ENCODE measurements at regions not wholly inside any gene's neighbourhood (a gene's known extent, or its start where the extent isn't known, plus 50 kb on each side); places are given as distances from the start of the nearest gene placed in this dataset.

DNA sequence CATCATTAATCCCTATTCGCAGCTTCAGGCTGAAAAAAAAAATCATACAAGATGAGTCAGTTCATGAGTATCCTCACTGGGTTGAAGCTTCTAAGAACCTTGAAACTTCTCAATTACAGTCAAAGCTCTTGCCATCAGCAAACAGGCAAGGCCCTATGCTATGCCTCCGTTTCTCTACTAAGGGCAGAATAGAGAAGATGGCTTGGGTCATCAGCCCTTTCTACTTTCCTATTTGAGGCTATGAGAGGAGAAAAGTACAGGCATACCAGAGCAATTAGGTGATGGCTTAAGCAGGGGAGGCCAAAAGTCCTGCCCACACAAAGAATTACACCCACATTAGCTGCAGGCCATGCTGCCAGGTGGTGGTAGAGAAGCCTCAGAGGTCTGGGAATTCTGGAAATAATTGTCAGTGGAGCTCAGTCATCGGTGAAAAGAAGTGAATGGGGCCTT is 89.0 kb downstream of the MRPL46 start:
- DNase-seq, result no peak

DNA sequence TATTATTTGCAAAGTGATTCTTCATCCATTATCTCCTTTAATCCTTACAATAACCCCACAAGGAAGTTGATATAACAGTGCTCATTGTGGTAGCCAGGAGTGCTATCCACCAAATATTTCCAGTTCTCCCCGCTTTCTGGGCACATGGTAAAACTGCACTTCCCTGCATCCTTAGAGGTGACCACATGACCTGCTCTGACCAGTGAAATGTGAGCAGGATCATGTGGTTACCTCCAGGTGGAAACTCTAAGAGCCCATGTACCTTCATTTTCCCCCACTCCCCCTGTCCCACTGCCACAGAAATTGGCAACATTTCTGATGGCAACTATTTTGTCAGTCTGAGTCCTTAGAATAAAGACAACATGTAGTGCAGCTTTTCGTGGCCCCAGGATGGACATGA is 89.7 kb downstream of the MRPL46 start:
- DNase-seq, result no peak

DNA sequence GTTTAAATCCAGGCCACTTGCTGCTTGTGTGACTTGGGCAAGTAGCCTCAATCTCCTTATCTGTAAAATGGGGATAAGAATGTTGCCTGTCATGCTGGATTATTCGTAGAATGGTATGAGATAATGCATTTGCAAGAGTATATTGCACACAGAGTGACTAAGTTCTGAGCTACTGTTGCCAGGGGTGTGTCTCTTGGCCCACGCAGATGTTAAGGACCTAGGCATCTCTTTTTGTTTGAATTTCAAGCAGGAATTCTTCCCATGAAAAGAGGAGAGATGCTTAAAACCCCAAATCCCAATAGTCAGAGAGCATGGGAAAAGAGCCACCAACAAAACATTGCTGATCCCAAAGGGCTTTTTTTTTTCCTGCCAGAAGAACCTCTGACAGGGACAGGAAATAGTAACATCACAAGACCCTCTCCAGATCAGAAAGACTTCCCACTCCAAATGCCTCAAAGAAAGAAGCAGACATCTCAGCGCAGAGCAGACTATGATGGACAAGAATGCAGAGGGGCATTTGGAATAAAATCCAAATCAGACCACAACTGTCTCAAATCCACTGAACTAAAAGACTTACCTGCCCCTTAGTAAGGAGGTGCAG is 90.5 kb downstream of the MRPL46 start:
- no peak for DNase-seq

DNA sequence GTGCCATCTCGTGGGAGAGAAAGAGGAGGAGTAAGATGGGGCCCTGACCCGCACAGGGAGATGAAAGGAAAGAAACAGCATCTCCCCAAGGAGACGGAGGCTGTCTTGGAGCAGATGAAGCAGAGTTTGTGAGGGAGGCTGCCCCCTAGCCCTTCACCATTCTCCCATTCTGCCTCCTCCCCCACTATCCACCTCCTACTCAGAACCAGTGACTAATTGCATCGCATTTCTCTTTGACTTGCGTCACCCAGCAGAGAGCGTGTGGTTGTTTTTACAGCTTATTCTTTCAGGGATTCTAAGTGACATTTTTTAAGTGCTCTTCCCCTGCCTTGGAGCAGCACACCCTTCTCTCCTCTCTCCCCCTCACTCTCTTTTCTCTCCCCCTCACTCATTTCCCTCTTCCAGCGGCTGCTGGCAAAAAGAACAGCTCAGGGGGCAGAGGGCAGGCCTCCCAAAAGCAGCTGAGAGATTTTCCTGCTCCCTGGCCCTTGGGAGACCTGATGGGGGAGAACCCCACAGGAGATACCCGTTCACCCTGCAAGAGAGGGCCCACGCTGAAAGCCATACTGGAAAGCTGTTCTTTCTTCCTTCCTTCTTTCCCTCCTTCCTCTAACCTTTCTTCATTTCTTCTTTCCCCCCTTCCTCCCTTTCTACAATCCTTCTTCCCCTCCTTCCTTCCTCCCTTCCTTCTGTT is 91.8 kb downstream of the MRPL46 start:
- no peak for DNase-seq

DNA sequence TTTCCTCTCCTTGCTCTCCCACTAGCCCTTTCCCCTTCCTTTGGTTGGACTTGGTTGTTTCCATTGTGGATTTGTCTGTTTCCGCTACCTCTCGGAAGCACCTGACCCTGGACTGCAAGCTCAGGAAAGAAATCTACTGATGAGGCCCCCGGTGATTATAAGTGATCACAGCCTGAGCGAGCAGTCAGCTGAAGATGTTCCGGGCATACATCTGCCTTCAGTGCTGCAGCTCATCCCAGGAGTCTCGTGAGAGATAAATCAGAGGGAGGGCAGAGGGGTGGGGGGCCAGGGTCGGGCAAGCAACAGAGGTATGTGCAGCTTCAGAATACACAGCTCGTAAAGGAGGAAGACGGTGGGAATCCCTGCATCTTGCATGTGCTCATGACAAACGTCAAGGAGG is 102.1 kb downstream of the MRPL46 start:
- DNase-seq, result no peak

DNA sequence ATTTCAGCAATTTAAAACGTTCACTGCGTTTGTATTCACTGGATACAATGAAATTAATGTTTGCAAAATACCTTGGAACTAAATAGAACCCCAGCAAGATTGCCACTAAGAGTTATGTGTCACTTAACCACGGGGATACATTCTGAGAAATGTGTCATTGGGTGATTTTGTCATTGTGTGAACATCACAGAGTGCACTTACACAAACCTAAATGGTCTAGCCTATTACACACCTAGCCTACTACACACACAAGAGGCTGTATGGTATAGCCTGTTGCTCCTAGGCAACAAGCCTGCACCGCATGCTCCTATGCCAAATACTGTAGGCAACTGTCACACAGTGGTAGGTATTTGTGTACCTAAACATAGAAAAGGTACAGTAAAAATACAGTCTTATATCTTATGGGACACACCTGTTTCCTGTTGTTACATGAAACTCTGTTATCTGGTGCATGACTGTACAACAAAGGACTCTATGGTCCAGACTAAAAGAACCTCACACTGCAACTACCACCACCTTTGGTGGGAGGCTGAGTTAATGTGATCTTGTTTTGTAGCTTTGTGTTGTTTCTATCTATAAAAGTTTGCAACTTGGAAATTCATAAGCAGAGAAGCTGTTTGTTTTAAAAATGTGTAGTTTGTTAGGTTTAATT is 92.2 kb upstream of the NTRK3 start:
- no peak for DNase-seq

DNA sequence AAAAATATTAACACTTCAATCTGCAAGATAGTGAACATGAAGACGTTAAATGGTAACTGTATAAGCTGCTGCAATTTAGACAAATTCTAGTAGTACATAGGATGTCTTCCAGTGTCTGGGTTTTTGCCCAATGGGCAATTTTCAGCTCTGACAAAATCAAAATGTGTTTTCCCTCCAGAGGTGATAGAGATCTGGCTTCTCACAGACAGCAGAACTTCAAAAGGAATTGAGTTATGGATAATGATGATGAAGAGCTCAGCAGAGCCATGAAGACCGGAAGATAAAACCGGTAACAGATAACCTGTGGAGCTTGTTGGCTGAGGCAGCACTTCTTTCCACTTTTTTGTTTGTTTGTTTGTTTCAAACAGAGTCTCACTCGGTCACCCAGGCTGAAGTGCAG is 89.4 kb upstream of the NTRK3 start:
- no peak for DNase-seq

DNA sequence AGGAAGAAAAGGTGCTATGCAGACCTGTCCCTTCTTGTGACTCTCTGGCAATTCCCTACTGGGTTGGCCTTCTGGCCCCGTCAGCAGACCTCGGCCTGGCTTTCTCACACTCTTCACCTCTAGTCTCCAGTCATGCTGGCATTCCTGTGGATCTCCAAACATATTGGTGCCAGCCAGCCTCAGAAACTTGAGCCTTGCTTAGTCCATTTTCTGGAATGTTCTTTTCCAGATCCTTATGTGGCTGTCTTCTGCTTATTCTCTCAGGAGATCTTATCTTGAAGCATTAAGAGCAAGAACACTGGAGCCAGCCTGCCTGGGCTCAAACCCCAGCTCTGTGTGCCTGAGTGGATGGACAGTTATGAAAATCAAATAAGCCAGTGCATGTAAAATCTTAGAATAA is 88.2 kb upstream of the NTRK3 start:
- no peak for DNase-seq

DNA sequence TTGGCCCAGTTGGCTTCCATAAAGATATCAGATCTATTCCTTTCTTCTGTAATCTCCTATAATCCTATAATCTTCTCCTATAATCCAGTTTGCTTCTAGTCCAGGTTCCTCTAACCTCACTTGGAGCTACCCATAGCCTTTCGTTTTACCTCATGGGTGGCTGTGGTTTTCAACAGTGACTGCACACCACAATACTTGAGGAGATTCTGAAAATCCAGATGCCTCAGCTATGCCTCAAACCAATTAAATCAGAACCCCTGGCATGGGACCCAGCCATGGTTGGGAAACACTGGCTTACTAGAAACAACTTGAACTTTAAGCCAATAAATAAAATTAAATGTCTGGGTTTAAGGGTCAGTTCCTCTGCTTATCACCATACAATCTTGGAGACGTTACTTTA is 86.1 kb upstream of the NTRK3 start:
- no peak for DNase-seq

DNA sequence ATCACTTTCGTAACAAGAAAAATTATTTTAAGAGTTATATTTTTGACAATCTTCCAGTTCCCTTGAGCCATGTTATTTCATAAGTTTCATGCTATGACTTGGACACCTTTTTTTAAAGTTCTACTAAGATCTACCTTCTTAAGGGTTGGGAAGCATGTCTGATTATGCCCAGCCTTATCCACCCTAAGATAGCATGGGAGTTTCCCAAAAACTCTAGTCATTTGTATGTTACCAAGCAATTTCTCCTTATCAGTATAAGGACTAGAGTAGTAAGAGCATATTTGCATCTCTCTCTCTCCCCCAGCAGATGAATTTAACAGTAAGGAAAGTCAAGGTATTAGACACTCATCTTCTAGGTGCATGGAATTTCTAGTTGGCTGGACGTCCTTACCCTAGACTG is 85.1 kb upstream of the NTRK3 start:
- DNase-seq, result no peak

DNA sequence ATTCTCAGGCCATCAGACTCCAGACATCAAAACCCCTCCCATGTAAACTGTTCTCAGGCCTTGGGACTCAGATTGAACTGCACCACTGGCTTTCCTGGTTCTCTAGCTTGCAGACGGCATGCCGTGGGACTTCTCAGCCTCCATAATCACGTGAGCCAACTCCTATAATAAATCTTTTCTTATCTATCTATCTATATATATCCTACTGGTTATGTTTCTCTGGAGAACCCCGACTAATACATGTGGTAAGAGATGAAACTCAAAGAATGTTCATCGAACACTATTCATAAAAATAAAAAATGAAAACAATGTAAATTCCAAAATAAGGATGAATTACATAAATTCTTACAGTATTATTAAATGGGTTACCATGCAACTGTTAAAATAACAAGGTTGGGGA is 84.5 kb upstream of the NTRK3 start:
- no peak for DNase-seq

DNA sequence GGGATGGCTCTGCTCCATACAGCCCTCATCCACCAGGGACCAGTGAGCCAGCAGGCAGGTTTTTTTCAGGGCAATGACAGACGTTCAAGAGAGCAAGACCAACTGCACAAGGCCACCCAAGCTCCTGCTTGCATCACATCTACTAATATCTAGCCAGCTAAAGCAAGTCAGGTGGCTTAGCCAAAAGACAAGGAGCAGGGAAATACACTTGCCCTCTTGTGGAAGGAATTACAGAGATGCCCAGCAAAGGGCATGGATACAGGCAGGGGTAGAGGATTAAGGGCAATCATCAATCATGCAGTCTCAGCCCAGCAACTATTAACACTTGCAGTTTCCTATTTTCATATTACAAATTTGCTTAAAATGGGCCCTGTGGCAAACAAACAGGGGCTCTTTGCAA is 81.5 kb upstream of the NTRK3 start:
- no peak for DNase-seq

DNA sequence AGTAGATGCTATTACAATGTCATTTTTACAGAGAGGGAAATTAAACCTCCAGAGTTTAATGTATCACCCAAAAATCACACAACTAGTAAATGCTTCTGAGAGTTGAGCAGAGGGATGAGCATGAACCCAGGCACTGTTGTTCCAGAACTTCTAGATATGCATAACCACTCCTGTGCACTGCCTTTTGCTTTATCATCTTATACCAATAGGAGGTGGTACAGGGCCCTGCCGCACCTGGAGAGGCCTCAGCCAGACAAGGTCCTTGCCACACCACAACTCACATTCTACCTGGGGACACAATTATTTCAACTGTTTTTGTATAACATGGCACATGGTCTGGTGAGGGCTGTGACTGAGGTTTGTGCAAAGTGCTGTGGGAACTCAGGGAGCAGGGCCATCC is 78.5 kb upstream of the NTRK3 start:
- no peak for DNase-seq

DNA sequence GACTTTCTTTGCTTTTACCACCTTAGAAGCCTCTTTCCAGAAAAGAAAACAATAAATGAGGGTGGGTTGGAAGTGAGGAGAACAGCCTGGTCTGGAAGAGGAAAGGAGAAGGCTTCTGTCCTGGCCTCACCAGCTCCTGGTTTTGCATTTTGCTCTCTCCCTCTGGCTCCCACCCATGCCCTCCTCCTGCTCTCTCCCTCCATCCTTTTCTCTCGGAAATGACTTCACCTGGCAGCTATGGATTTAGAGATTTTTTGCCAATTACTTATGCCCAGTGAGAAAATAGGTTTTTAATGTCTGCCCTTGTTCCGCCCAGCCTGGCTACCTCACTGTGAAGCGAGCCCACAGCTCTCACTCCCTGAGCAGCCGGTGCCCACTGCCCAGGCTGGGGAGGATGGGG is 77.9 kb upstream of the NTRK3 start:
- no peak for DNase-seq

DNA sequence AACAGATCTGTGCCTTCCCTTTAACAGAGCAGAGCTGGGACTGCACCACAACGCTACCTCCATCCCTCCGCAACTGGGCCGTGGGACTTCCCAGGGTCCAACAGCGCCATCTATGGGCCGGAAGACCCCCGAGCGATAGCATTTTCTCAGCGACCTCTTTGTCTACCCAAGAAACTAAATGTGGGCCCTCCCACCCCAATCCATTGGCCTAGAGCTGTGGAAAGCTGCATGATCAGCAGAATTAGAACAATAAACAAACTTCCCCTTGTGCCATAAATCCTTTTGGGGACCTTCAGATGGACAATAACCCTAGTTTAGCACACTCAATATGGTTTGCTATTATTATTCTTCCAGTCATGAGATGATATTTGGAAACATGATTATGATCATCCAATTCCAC is 74.8 kb upstream of the NTRK3 start:
- no peak for DNase-seq

DNA sequence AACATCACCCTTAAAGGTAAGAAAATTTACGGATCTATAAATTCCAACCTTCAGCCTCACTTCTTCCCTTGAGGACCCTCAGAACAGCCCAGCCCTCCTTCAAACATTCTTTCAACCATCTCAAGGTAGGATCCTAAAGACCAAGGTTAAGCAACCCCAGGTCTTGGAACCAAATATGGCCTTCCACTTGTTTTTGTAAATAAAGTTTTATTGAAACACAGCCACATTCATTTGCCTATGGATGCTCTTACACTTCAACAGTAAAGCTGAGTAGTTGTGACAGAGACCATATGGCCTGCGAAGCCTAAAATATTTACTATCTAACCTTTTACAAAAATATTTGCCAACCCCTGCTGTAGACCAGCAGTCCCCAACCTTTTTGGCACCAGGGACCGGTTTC is 70.4 kb upstream of the NTRK3 start:
- no peak for DNase-seq

DNA sequence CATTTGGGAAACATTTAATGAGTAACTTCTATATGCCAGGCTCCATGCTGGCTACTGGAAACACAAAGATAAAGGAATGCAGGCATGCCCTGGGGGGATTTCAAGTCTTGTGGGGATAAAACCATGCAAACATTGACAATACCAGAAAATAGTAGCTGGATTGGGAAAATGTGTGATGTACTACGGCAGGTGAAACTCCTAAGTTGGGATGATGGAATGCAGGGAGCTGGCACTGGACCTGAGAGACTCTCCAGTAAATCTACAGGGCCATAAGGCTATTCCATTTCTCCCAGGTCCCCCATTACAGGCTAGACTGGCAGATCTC is 68.2 kb upstream of the NTRK3 start:
- DNase-seq, result no peak

DNA sequence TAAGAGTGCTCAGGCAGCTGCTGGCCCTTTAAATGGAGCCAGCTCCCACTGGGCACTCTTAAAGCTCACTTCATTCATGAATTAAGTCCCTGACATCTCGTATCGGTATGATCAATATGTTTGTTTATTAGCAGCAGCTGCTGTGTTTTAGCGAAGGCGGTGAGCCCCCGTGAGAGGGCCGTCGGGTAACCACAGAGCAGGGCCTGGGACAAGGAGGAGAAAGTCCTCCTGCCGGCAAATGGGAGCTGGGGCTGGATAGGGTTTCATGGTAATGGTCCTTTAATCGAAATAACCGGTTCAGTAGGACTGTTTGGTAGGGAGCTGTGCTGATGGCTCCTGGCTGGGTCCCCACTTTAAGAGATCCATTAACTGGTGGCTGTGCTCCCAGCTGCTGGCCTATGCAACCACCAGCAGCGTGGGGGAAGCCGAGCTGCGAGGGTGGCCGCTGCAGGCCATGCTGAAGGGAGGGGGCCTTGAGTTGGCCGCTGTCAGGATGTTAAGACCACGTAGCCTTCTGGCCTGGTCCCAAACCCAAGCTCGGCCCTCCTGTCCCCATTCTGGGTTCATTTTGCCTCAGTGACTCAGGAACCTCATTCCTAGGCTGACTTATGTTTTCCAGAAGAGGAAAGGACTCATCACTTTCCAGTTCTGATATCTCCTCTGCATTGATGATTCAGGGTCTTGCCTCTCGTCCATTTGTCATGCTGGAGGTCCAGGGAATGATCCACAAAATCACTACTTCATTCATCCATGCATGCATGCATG is 67.6 kb upstream of the NTRK3 start:
- peak; percentile 63 for DNase-seq

DNA sequence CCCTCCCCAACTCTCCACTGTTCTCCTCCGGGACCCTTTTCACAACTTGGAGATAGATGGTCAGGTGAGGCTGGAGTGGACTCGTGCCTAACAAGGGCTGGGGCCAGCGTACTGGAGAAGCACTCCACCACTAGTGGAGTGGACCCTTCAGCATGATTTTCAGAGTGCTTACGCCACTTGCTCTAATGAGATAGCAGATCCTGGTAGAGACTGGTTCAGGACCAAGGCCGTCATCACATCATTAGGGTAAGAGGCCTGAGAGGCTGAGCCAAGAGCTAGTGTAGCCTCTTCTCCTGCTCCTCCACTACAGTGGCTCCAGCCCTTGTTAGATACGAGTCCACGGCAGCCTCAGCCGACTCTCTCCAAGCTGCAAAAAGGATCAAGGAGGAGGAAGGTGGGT is 66.9 kb upstream of the NTRK3 start:
- peak; percentile 63 for DNase-seq

DNA sequence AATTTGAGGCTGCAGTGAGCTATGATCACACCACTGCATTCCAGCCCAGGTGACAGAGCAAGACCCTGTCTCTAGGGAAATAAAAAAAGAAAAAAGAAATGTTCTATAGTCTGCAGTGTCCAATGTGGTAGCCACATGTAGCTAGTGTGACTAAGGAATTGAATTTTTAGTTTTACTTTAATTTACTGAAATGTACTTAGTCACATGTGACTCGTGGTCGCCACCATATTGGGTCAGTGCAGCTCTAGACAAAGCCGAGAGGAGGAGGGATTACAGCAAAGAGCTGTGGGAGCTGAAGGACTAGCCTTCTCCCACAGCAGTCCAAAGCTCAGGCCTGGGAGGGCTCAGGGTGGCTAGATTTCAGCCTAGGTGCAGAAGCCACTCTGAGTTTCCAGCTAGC is 65.9 kb upstream of the NTRK3 start:
- DNase-seq, result no peak

DNA sequence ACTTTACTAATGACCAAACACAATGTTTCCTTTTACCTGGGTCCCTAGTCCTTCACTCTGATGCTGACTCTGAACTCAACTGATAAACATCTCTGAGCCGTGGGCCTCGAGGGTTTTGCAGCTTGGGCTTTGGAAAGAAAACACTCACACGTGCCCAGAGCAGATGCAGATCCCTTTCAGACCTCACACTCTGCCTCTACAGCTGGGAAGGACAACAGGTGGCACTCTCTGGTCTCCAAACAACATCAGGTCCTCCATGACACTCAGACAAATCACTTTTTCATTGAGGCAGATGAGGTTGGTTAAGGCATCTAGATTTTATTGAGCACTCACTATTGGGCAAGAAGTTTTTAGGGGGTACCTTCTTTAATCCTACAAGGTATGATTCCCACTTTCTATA is 64.7 kb upstream of the NTRK3 start:
- no peak for DNase-seq

DNA sequence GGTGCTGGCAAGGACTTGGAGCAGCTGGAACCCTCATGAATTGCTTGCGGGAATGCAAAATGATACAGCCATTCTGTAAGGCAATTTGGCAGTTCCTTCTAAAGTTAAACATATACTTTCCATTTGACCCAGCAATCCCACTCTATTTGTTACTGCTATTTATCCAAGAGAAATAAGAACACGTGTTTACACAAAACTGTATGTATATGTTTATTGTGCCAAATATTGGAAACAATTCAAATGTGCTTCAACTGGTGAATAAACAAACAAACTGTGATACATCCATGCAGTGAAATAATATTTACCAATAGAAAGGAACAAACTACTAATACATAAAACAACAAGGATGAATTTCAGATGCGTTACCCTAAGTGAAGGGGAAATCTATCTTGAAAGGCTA is 60.0 kb upstream of the NTRK3 start:
- DNase-seq, result no peak

DNA sequence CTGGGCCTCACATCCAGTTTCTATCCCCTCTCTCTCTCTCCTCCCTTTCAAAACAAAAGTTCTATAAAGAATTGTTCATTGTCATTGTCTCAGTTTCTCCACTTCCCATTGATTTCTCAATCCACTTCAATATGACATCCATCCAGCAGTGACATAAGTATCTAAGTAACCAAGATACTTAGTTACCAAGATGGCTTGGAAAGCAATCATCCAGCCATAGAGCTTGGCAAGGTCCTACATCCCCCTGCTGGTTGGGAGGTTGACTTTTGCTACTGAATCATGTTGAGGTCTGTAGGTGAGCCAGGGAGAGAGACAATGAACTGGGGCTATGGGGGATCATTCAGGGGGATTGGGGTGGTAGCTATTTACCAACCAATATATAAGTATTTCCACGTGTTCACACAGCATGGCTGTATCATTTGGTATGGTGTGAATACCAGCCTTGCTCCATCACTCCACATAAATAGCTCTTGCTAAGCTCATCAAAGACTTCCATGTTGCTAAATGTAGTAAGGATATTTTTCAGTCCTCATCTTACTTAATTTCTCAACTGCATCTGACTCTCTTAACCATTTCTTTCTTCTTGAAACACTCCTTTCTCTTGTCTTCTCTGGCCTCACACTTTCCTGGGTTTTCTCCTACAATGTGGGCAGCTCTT is 58.8 kb upstream of the NTRK3 start:
- DNase-seq, result no peak
